C4-2B (cell line): ENCODE measurements at regions not wholly inside any gene's neighbourhood (a gene's known extent, or its start where the extent isn't known, plus 50 kb on each side); places are given as distances from the start of the nearest gene placed in this dataset.
"Not testable (repeated sequence)": the region's sequence is repeated elsewhere in the genome, so short reads cannot be mapped to it uniquely, and the experiment has no call there.

Experiments used
- ZFX ChIP-seq: fragments of 450-650 bp; IDR thresholded peaks from 2 replicates; pipeline ENCODE4 v1.6.1; 2017
- TF ChIP-seq, protein P1 (sequence below): fragments of 450-650 bp; conservative IDR thresholded peaks from 2 replicates; pipeline ENCODE4 v1.5.1; 2017; ENCODE audit warnings: mild to moderate bottlenecking

DNA sequence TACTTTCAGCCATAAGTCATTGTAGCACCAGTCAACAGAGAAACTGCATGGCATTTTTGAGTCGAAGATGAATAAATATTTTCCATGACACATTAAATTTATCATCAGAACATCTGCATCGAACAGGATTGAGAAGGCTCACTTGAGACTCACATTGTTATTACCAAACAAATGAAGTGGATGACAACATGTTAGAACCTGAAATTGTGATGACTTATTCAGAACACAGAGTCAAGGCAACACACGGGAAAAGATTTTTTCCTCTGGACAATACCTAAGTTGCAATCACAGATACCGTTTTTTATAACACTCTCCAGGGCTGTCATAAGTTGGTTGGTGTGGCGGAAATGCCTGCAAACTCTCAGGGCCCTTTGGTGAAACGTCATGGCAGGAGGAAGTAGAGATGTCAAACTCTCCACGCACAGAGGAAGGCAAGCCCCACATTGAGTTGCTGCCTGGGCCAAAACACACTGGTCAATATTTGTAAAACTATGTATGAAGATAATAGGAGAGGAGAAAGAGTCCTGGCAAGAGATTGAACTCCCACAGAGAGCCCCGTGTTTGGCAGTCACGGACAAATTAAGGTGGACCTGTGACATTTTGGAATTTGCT, 123.8 kb downstream of the PWWP3B start:
- TF ChIP-seq, protein P1, sequence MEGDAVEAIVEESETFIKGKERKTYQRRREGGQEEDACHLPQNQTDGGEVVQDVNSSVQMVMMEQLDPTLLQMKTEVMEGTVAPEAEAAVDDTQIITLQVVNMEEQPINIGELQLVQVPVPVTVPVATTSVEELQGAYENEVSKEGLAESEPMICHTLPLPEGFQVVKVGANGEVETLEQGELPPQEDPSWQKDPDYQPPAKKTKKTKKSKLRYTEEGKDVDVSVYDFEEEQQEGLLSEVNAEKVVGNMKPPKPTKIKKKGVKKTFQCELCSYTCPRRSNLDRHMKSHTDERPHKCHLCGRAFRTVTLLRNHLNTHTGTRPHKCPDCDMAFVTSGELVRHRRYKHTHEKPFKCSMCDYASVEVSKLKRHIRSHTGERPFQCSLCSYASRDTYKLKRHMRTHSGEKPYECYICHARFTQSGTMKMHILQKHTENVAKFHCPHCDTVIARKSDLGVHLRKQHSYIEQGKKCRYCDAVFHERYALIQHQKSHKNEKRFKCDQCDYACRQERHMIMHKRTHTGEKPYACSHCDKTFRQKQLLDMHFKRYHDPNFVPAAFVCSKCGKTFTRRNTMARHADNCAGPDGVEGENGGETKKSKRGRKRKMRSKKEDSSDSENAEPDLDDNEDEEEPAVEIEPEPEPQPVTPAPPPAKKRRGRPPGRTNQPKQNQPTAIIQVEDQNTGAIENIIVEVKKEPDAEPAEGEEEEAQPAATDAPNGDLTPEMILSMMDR: not testable (repeated sequence)
- TF ChIP-seq ZFX: not testable (repeated sequence)
